ENCODE measurements at regions not wholly inside any gene's neighbourhood (a gene's known extent, or its start where the extent isn't known, plus 50 kb on each side); places are given as distances from the start of the nearest gene placed in this dataset.
"Not testable (repeated sequence)": the region's sequence is repeated elsewhere in the genome, so short reads cannot be mapped to it uniquely, and the experiment has no call there.

DNA sequence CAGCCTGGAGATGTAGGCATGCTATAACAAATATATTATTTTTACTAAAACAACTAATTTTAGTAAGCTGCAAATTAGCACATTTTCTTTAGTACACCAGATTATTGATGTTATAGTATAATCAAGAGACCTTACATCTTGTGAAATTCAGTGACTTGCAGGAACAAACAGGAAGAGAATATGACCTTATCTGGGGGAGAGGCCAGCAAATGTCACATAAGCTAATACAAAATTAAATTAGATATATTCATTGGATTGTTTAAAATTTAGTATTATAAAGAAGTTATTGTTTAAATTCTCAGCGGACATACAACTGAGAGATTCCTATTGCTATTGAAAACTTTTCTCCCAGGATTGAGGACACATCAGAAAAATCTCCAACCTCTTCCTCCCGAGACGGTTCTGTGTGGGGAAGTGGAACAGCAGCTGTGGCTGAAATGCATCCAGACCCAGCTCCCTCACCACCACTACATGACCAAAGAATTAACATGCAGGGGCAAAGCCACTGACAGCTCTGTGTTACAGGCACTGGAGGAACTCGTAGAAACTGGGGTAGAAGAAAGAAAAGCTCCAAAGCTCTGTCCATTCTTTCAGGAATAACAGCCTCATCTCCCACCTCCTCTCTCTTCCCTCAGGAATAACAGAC lies 744.2 kb downstream of the TMEM121 start:
- not testable (repeated sequence) for H3K9ac ChIP-seq (ENCODE audit: low read length); H3K27me3 ChIP-seq (ENCODE audit: control insufficient read depth, insufficient read depth, low read length); H3K4me1 ChIP-seq (ENCODE audit: control insufficient read depth, insufficient read depth, low read length); H3K4me3 ChIP-seq (ENCODE audit: low read depth, low read length); H3K36me3 ChIP-seq (ENCODE audit: control insufficient read depth, insufficient read depth, low read length); H3K27ac ChIP-seq (ENCODE audit: low read depth, low read length)
- peaks cover 47% of the 10 kb centered on the region; the same call in 1 of the 2 replicates for H3K9me3 ChIP-seq (ENCODE audit: control insufficient read depth, insufficient read depth, low read depth, low read length)

GRCh38 chr14:106276326-106277267 lies 750.2 kb downstream of the TMEM121 start:
- no peaks in the 10 kb centered on the region for H3K4me1 ChIP-seq (ENCODE audit: control insufficient read depth, insufficient read depth, low read length)
- peaks cover 43% of the 10 kb centered on the region; the same call in 1 of the 2 replicates for H3K9me3 ChIP-seq (ENCODE audit: control insufficient read depth, insufficient read depth, low read depth, low read length)

GRCh38 chr14:106277503-106277902 lies 751.1 kb downstream of the TMEM121 start:
- no peaks in the 10 kb centered on the region; the same call in 1 of the 2 replicates for H3K27me3 ChIP-seq (ENCODE audit: control insufficient read depth, insufficient read depth, low read length)
- no peak overlapping the region for H3K27ac ChIP-seq (ENCODE audit: low read depth, low read length)
- H3K9ac ChIP-seq (ENCODE audit: low read length): no peak overlapping the region
- no peak overlapping the region for H3K4me3 ChIP-seq (ENCODE audit: low read depth, low read length)
- no peaks in the 10 kb centered on the region for H3K36me3 ChIP-seq (ENCODE audit: control insufficient read depth, insufficient read depth, low read length)
- H3K9me3 ChIP-seq (ENCODE audit: control insufficient read depth, insufficient read depth, low read depth, low read length): peaks cover 51% of the 10 kb centered on the region; the same call in 1 of the 2 replicates
- H3K4me1 ChIP-seq (ENCODE audit: control insufficient read depth, insufficient read depth, low read length): no peaks in the 10 kb centered on the region

More at GRCh38 chr14:106276326-106277267, 750.2 kb downstream of the TMEM121 start:
- Histone ChIP-seq H3K4me3 (ENCODE audit: low read depth, low read length) (no peak overlapping the region), H3K27me3 (ENCODE audit: control insufficient read depth, insufficient read depth, low read length) (peaks cover 4% of the 10 kb centered on the region; the same call in 1 of the 2 replicates), H3K27ac (ENCODE audit: low read depth, low read length) (no peak overlapping the region), H3K9ac (ENCODE audit: low read length) (no peak overlapping the region), H3K36me3 (ENCODE audit: control insufficient read depth, insufficient read depth, low read length) (no peaks in the 10 kb centered on the region)

DNA sequence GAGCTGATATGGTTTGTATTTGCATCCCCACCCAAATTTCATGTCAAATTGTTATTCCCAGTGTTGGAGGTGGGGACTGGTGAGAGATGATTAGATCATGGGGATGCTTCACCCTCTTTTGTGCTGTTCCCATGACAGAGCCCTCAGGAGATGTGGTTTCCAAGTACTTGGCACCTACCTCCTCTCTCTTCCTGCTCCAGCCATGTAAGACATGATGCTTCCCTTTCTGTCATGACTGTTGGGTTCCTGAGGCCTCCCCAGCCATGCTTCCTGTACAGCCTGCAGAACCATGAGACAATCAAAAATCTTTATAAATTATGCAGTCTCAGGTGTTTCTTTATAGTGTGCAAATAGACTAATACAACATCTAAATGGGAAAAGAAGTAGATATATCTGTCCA lies 754.5 kb downstream of the TMEM121 start:
- no peaks in the 10 kb centered on the region for H3K27me3 ChIP-seq (ENCODE audit: control insufficient read depth, insufficient read depth, low read length)
- H3K27ac ChIP-seq (ENCODE audit: low read depth, low read length): no peak overlapping the region
- no peak overlapping the region for H3K9ac ChIP-seq (ENCODE audit: low read length)
- no peak overlapping the region for H3K4me3 ChIP-seq (ENCODE audit: low read depth, low read length)
- H3K36me3 ChIP-seq (ENCODE audit: control insufficient read depth, insufficient read depth, low read length): no peaks in the 10 kb centered on the region
- no peaks in the 10 kb centered on the region for H3K4me1 ChIP-seq (ENCODE audit: control insufficient read depth, insufficient read depth, low read length)
- H3K9me3 ChIP-seq (ENCODE audit: control insufficient read depth, insufficient read depth, low read depth, low read length): peaks cover 51% of the 10 kb centered on the region; the same call in 1 of the 2 replicates

DNA sequence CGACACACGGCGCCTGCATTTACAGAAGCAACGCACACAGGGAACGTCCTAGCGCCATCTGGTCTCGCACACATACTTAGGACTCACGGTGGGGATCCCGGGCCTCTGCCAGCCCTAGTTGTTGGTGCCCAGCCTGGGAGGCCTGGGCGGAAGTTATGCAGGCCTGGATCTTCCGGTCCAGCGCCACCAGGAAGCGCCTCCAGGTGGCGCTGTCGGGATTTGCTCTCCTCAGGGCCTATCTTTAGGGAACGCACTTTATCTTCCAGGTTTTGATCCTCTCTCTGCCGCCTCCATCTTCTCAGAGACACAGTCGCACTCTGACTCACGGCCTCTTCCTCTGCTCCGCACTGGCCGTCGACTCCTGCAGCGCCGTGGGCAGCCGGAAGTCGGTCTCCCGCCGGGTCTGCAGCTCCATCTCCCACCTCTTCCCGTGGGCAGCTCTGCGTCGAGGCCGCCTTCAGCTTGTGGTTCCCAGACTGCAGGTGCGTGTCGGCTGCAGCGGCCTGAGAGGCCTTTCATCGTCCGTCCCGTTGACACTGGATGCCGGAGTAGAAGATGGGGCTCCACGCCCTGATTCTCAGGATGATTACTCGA lies 760.4 kb downstream of the TMEM121 start:
- Histone ChIP-seq H3K27ac (ENCODE audit: low read depth, low read length) (no peak overlapping the region), H3K27me3 (ENCODE audit: control insufficient read depth, insufficient read depth, low read length) (no peaks in the 10 kb centered on the region), H3K36me3 (ENCODE audit: control insufficient read depth, insufficient read depth, low read length) (no peaks in the 10 kb centered on the region), H3K4me3 (ENCODE audit: low read depth, low read length) (no peak overlapping the region), H3K9me3 (ENCODE audit: control insufficient read depth, insufficient read depth, low read depth, low read length) (peaks cover 54% of the 10 kb centered on the region; the same call in 1 of the 2 replicates), H3K9ac (ENCODE audit: low read length) (no peak overlapping the region), H3K4me1 (ENCODE audit: control insufficient read depth, insufficient read depth, low read length) (no peaks in the 10 kb centered on the region)

GRCh38 chr14:106287506-106287905 lies 761.1 kb downstream of the TMEM121 start:
- H3K36me3 ChIP-seq (ENCODE audit: control insufficient read depth, insufficient read depth, low read length): no peaks in the 10 kb centered on the region
- H3K9ac ChIP-seq (ENCODE audit: low read length): no peak overlapping the region
- H3K27ac ChIP-seq (ENCODE audit: low read depth, low read length): no peak overlapping the region
- H3K9me3 ChIP-seq (ENCODE audit: control insufficient read depth, insufficient read depth, low read depth, low read length): peaks cover 47% of the 10 kb centered on the region; the same call in 1 of the 2 replicates
- H3K27me3 ChIP-seq (ENCODE audit: control insufficient read depth, insufficient read depth, low read length): no peaks in the 10 kb centered on the region
- H3K4me3 ChIP-seq (ENCODE audit: low read depth, low read length): no peak overlapping the region
- H3K4me1 ChIP-seq (ENCODE audit: control insufficient read depth, insufficient read depth, low read length): no peaks in the 10 kb centered on the region

- no peak overlapping the region for H3K4me3 ChIP-seq (ENCODE audit: low read depth, low read length)
- H3K9ac ChIP-seq (ENCODE audit: low read length): no peak overlapping the region
- no peak overlapping the region for H3K27ac ChIP-seq (ENCODE audit: low read depth, low read length)
- peaks cover 44% of the 10 kb centered on the region; the same call in 1 of the 2 replicates for H3K9me3 ChIP-seq (ENCODE audit: control insufficient read depth, insufficient read depth, low read depth, low read length)
- H3K36me3 ChIP-seq (ENCODE audit: control insufficient read depth, insufficient read depth, low read length): no peaks in the 10 kb centered on the region
- no peaks in the 10 kb centered on the region for H3K4me1 ChIP-seq (ENCODE audit: control insufficient read depth, insufficient read depth, low read length)
- no peaks in the 10 kb centered on the region for H3K27me3 ChIP-seq (ENCODE audit: control insufficient read depth, insufficient read depth, low read length)
Measured at GRCh38 chr14:106291626-106292025, 765.2 kb downstream of the TMEM121 start.

GRCh38 chr14:106294324-106294723 lies 767.9 kb downstream of the TMEM121 start:
- H3K27ac ChIP-seq (ENCODE audit: low read depth, low read length): no peak overlapping the region
- H3K27me3 ChIP-seq (ENCODE audit: control insufficient read depth, insufficient read depth, low read length): no peaks in the 10 kb centered on the region
- H3K9ac ChIP-seq (ENCODE audit: low read length): no peak overlapping the region
- peaks cover 35% of the 10 kb centered on the region; the same call in 1 of the 2 replicates for H3K9me3 ChIP-seq (ENCODE audit: control insufficient read depth, insufficient read depth, low read depth, low read length)
- H3K4me3 ChIP-seq (ENCODE audit: low read depth, low read length): no peak overlapping the region
- H3K4me1 ChIP-seq (ENCODE audit: control insufficient read depth, insufficient read depth, low read length): no peaks in the 10 kb centered on the region
- H3K36me3 ChIP-seq (ENCODE audit: control insufficient read depth, insufficient read depth, low read length): no peaks in the 10 kb centered on the region

DNA sequence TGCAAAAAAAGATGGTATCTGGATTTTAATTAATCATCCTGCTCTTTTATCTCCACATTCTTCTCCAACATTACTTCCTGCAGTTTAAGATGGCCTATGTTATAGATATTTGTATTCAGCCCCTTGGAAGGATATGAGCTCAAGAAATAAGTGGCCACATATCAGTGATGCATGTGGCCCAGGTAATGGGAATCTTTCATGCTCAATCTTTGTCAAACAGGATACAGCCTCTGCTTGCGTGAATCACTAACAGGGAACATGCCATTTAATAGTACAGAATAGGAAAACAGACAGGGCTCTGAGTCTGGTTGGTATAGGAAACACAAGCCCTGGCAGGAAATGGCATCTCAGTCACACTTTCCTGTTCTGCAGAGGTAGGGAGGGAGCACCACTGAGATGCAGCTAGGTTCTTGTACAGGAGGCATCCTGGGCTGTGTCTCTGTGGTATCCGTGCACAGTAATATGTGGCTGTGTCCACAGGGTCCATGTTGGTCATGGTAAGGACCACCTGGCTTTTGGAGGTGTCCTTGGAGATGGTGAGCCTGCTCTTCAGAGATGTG lies 774.6 kb downstream of the TMEM121 start:
- H3K36me3 ChIP-seq (ENCODE audit: control insufficient read depth, insufficient read depth, low read length); H3K4me3 ChIP-seq (ENCODE audit: low read depth, low read length); H3K9ac ChIP-seq (ENCODE audit: low read length); H3K27ac ChIP-seq (ENCODE audit: low read depth, low read length); H3K27me3 ChIP-seq (ENCODE audit: control insufficient read depth, insufficient read depth, low read length); H3K4me1 ChIP-seq (ENCODE audit: control insufficient read depth, insufficient read depth, low read length): not testable (repeated sequence)
- peaks cover 37% of the 10 kb centered on the region for H3K9me3 ChIP-seq (ENCODE audit: control insufficient read depth, insufficient read depth, low read depth, low read length)

- not testable (repeated sequence) for H3K4me3 ChIP-seq (ENCODE audit: low read depth, low read length); H3K36me3 ChIP-seq (ENCODE audit: control insufficient read depth, insufficient read depth, low read length); H3K27ac ChIP-seq (ENCODE audit: low read depth, low read length); H3K27me3 ChIP-seq (ENCODE audit: control insufficient read depth, insufficient read depth, low read length); H3K4me1 ChIP-seq (ENCODE audit: control insufficient read depth, insufficient read depth, low read length); H3K9ac ChIP-seq (ENCODE audit: low read length)
- peaks cover 43% of the 10 kb centered on the region for H3K9me3 ChIP-seq (ENCODE audit: control insufficient read depth, insufficient read depth, low read depth, low read length)
Measured at GRCh38 chr14:106301609-106302008, 775.2 kb downstream of the TMEM121 start.

All from HUES6 (cell line).